ENCODE measurements at regions not wholly inside any gene's neighbourhood (a gene's known extent, or its start where the extent isn't known, plus 50 kb on each side); places are given as distances from the start of the nearest gene placed in this dataset.

DNA sequence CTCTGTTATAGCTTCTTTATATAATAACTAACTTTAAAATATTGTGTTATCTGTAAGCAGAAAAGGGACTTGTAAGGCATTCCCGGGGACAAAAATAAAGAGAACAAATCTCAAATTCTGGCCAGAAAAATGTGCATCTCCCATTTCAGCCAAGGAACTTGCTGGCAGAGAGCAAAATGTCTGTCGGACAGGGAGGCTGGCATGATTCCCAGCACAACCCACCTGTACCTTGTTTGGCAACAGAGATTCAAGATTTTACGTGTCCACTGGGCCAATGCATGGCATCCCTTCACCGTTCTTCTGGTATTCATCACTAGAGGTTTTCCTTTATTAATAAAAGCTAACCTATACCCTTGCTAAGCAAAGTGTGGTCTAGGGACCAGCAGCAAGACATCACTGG, 566.6 kb downstream of the PSAT1 start:
- DNase-seq (ENCODE audit: low spot score): no peak

DNA sequence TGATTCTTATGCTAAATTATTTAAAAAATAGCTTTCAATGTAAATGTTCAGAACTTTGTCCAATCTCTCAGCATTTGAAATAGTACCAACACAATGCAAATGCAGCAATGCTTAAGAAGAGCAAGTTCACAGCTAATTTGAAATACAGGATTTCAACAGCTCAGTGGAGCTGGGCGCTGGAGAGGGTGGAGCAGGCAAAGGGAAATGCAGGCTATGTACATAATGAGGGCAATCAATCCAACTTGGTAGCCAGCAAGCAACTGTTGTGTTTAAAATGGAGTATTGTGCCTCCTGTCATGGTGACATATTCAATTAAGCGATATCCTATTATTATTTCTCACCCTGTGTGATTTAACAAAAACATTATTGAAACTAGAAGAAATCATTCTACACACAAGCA, 568.8 kb downstream of the PSAT1 start:
- DNase-seq (ENCODE audit: low spot score): no peak

DNA sequence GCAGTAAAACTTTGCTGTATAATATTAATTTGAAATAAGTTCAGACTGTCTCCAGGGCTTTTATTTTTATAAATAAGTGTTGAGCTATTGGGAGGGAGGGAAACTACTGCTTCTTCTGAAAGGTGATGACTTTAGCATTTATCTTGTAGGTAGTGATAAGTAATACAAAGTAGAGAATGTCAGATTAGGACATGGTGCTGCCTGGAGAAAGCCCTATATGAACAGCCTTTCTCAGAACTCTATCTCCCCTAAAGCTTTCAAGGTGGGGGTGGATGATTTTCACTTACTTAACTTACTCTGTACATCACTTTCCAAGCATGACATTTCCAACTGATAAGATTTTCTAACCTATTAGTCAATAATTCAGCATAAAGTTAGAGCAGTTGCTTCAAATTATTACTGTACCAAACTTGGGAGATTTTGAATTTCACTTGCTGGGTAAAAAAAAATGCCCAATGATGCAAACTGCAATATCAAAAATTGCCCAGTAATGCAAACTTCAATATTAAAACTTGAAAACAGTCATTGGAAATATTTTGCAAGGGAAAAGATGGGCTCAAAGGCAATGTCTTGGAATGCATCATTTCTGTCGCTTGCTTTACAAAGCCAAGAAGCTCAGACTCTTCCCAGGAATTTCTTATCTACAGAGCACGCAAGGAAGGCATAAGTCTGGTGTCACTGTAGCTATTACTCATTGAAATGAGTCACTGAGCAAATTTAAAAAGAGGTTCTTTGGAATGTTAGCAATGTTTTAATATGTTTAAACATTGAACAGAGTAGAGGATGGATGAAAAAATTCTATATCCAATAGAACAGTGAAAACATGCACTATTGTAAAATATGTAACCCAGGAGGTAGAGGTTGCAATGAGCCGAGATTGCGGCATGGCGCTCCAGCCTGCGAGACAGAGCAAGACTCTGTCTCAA, 569.5 kb downstream of the PSAT1 start:
- DNase-seq (ENCODE audit: low spot score): no peak

DNA sequence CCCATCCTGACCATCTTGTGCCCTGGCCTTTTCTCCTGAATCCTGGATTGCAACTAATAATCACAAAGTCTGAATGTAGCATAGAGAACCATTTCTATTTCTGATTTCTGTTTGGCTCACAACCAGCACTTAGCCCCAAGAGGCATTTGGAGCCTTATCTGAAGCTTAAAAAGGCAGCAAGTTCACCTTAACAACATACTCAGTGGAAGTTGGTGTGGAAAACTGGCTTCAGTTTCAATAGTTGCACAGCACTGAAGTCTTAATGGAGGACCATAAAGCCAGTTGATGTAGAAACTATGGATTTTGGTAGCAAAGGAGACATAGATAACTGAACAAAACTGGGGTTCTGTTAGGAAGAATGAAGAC, 574.1 kb downstream of the PSAT1 start:
- no peak for DNase-seq (ENCODE audit: low spot score)

DNA sequence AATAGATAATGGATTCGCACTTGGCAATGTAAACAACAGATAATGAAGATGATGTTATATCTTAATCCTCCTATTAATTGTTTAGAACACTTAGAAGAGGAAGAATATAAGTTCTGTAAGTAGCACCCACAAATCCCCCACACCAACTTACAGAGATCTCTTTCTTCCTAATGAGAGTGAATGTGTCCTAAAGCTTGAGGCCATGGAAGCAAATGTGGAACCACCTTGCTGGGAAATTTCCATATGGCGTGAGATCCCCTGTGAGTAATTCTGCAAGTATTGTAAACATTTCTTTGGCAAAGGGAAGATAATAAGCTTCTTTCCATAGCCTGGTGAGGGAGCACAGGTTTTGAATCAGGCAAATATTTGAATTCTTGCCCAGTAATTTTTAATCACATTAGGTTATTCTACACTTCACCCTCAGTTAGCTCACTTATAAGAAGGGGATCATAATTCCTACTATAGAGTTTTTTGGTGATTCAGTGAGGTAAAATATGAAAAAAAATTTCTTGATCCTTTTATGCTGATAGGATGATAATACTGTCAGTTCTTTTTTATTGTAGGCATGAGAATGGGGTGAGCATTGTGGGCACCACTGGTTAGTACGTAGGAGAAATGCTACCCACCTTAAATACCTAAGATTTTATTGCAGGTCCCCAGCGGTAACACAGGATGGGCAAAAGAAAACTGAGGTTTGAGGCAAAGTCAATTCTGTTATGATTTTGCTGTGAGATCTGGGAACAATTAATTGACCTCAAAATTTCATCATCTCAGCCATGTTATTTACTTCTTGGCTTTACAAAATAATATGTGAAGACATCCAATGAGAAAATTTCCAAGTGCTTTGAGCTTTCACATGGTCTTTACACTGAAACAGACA, 574.8 kb downstream of the PSAT1 start:
- no peak for DNase-seq (ENCODE audit: low spot score)

DNA sequence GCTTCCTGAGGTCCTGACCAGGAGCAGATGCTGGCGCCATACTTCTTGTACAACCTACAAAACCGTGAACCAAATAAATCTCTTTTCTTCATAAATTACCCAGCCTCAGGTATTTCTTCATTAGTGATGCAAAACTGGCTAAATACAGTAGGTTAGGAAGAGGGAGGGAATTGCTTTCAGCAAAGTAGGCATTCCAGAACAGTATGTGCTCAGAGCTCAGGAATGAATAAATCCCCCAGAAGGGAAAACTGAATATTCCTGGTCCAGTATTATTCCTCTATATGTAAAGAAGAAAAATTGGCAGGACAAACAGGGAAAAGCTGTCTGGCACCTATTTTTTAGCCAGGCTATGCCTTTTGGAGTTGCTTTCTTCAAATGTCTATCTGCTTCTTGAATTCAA, 577.1 kb downstream of the PSAT1 start:
- no peak for DNase-seq (ENCODE audit: low spot score)

DNA sequence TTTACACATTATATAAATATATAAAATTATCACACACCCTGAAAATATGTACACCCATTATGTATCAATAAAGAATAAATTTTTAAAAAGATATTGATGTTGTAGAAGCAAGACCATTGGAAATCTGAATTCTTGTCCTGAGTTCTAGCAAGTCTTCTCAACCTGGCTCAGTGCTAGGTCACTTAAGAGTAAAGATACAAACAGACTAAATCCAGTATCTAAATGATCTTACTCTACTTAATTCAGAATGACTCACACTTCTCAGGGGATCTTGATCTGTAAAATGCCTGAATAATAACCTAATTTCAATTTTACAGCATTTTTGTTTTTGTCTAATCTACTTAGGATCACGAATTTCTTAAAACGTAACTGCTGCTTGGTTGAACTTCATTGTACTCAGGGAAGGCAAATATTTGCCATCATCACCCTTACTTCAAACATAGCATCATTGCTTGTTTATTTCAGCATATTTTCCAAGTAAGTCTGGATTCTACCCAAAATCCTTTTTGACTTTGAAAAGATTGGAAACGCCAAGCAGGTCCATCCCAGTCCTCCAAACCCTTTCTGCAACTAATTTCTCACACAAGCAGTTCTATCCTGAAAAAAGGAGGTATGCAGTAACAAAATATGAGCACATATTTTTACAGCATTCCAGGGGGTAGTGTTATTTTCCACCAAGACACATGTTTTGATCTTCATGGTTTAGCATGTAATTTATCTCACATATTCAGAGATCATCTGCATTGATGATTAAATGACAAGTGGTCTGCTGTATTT, 582.6 kb downstream of the PSAT1 start:
- no peak for DNase-seq (ENCODE audit: low spot score)

DNA sequence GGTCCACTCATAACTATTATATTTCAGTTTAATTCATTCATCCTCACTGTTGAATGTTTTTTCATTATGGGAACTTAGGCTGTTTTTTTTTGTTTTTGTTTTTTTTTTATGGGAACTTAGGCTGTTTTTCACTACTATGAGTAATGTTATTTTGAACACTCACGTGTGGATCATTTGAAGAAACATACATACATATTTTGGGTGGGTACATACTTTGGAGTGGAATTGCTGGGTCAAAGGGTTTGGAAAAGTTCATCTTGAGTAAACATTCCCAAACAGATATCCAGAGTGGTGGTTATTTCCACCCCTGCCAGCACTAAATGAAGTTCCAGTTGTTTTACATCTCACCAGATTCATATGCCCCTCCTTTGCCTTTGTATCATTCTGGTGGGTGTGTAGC, 584.4 kb downstream of the PSAT1 start:
- DNase-seq (ENCODE audit: low spot score): no peak

DNA sequence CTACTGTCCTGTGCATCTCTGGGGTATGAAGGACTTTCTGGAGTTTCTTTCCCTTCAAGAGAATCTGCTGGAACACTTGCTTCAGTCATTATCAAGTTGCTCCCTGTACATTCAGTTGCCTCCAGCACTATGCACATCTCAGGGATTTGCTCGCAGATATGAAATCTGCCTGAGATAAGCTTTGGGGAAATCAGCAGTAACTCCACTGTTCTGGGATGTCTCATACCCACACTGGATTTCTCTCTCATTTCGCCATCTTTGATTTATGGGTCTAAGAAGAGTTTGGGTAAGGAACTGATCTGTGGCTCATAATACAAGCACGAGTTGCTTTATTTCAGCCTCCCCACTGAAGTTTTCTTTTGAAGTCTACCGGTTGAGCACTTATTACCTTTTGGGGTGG, 585.6 kb downstream of the PSAT1 start:
- no peak for DNase-seq (ENCODE audit: low spot score)

DNA sequence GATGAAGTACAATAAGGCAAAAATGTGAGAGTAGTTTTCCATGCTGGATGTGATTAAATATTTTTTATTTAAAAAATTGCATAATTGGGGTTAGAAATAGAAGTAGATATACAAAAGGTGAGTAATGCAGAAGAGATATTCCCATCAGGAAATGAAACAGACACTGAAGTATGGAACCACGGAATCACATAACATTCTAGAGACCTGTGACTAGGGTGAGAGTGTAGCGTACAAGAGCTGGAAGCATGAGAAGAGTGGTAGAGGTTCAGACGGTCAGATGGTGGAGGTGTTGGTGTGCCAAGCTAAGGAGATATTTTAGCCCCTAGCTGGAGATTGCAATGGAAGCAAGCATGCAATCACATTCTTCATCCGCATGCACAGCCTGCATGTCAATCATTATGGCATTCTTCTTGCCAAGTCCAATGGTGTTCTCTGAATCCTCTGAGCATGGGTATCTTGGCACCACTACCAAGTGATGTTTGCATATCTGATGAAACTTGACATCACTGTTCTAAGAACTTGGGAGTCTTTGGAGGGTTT, 587.8 kb downstream of the PSAT1 start:
- no peak for DNase-seq (ENCODE audit: low spot score)

DNA sequence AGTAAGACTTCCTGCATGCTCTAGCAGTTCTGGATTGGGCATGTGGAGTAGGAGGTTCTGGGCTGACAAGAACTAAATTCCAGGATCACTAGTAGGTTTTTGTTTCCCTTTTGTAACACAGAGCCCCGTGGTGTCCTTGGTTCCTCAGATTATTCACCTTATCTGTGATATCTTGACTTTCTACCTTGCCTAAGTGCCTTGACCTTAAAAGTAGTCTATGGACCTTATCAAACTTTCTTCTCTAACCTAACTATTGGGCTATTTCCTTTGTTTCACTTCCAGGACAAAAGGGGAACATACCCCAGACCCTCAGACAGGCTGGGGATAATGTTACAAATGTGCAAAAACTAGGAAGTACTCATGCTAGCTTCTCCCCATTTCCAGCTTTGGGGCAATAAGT, 595.3 kb downstream of the PSAT1 start:
- DNase-seq (ENCODE audit: low spot score): no peak

DNA sequence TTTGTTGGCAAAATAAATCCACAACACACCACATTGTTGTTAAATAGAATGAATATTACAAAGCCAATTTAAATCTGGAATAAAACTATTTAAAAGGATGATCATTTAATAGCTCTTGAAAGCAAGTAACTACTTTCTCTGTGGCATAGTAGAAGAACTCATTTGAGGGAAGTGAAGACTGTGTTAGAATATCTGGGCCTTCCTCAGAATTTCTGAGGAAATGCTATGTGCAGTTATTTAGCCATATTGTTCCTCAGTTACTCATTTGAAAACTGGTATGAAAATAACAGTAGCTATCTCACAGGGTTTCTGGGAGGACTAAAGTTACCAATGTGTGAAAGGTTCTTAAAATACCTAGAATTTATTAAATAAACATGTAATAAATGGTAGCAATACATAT, 595.8 kb downstream of the PSAT1 start:
- DNase-seq (ENCODE audit: low spot score): no peak

DNA sequence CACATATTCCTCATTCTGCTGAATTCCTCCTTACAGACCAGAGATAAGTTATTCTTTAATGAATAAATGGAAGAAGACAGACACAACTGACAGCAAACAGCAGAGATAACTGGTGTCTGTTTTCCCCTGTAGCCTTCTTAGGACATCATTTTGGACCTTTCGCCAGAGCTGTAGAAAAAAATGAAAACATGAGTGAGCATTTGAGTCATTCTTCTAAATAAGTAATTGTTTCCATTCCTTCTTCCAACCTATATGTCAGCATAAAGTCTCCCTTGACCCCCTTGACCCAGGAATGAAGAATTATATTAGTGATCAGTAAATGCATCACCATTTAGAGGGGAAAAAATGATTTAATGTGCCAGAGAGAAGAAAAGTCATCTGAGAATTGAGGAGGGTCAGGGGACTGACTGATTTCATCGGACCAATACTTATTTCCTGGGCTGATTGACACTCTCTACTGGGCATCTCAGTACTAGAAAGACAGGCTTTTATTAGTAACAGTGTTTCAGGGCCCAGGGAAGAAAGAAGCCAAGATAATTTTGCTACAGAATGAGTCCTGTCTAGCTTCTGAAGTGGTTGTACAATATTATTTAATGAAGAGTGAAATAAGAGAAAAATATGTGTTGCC, 597.0 kb downstream of the PSAT1 start:
- DNase-seq (ENCODE audit: low spot score): no peak

DNA sequence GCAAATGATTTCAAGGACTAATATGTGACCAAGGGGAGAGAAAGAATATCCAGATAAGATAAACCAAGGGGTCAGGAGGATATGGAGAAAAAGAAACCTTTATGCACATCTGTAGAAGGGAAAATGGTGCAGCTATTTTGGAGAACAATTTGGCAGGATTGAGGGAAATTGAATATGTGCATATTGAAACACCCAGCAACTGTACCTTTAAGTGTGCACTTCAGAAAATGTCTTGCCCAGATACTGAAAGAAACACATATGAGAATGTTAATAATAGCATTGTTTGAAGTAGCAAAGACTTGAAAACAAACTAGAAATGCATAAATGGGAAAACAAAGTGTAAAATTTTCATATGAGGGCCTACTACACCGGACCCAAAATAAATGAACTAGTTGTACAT, 599.6 kb downstream of the PSAT1 start:
- no peak for DNase-seq (ENCODE audit: low spot score)

DNA sequence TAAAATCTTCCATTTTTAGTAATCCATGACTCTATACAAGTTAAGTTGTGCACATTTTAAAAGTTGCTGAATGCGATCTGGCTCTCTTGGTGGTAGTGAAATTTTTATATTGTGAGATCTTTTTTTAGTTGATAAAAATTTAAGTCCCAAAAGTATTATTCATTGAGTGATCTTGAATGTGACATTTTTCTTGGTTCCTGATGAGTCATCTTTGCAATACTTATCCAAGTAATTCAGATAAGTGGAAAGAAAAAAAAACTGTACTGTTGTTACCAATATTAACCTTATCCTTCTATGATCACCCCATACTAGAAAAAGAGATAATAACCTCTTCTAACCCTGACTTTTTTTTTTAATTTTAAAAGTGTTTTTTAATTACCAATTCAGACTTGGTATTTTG, 601.3 kb downstream of the PSAT1 start:
- no peak for DNase-seq (ENCODE audit: low spot score)

DNA sequence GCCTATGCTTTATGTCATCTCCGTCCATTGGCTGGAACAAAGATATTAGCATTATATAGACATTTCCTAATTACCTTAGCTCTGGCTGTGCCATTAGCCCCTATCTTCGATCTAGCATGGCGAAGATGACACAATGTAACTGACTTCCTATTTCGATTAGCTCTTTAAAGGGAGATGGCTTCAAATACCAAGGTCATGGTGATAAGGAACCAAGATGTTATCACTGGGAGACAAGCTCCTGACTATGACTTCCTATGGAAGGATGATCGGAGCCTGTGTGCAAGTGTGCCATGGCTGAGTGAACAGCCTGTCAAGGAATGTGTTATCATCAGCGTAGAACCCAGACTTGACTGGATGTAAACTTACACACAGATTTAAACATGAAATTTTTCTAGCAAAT, 602.1 kb downstream of the PSAT1 start:
- no peak for DNase-seq (ENCODE audit: low spot score)

DNA sequence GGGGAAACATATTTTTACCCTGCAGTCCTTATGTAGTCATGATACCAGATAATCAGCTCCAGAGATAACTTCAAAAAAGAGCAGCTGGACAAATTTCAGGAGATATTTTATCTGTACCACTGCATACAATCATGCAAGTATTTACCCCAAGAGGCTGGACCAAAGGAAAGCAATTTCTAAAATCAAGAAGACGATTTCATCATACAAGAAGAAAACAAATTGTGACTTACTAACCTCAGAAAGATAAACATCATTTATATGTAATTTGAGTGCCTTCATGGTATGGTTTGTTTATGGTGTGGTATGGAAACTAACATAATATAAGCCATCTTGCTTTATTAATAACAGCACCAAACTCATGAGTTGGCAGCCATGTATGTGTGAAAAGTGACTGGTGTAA, 603.6 kb downstream of the PSAT1 start:
- DNase-seq (ENCODE audit: low spot score): no peak

DNA sequence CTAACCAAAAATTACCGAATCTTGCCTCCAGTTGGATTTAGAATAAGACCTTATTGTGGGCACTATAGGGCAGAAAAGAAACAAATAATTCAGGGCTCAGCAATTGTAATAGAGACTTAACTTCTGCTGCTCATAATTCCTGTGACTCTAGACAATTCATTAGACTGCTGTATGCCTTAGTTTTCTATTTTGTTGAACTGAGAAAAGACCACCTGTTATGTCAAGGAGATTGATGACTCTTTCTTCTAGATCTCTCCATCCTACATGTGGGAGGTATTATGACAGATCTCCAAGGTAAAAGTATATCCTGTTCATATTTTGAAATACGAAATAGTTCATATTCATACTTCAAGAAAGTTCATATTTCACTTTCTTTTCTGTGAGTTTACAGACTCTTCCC, 605.1 kb downstream of the PSAT1 start:
- no peak for DNase-seq (ENCODE audit: low spot score)

DNA sequence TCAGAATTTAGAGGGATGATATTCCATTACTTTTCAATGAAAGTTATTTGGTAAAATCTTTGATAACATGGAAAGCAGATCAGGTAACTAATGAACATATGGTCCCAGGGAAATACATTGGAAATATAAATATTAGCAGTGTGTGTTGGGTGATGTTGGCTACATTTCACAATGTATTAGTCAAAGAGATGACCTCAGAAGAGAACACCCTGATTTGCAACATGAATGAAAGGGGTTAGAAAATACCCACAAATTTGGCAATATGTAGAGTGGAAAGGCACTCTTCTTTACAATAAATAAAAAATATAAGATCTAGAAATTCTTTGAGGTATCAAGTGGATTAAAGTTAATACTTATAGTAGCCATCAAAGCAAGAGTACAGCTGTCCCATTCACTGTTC, 606.7 kb downstream of the PSAT1 start:
- no peak for DNase-seq (ENCODE audit: low spot score)

DNA sequence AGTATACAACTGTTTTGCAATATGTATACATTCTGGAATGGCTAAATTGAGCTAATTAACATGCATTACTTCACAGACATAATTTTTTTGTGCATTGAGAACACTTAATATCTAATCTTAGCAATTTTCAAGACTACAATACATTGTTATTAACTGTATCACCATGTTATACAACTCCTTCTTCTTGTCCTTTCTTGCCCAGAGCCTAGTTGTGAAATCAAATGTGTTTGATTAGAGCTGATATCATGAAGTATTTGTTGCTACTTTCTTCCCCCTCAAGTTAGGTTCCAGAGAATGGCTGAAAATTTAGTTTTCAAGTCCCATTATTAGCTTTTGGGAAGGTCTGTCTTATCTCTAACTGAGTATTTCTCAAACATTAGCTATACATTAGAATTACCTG, 607.8 kb downstream of the PSAT1 start:
- DNase-seq (ENCODE audit: low spot score): no peak

DNA sequence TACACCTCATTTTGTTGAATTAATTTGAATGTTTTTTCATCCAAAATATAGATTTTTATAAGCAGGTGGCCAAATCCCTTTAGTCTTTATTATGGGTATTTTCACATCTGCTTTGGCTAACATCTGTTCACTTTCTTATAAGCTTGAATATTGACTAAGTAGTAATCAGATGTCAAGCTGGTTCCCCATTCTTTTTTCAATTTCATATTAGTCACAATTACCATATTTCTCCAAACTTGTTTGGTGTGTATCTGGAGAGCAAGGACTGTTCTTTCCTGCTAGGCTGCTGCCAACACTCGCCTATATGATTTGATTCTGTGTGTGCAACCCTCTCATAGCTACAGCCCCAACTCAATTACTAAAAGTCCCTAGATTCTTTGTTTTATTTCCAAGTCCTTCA, 608.5 kb downstream of the PSAT1 start:
- no peak for DNase-seq (ENCODE audit: low spot score)
